GM13977 (cell line): ENCODE measurements at regions not wholly inside any gene's neighbourhood (a gene's known extent, or its start where the extent isn't known, plus 50 kb on each side); places are given as distances from the start of the nearest gene placed in this dataset.

Source experiments
- DNase-seq: peaks from one replicate; pipeline ENCODE4 v3.0.0; 2012; ENCODE audit warnings: low spot score
- CTCF ChIP-seq: IDR thresholded peaks from 2 replicates; pipeline ENCODE4 v1.5.1; 2012; ENCODE audit warnings: mild to moderate bottlenecking, control low read depth; ENCODE audit not compliant: insufficient read depth; ENCODE audit errors: extremely low read depth, missing control alignments
- in situ Hi-C: fragments of 300-500 bp; cut with MboI; formaldehyde crosslinking; loops from one replicate; pipeline ENCODE4 v1.12.0; 2022; ENCODE audit warnings: low sequenced_read_pairs, low pct_unique_long_range_greater_than_20kb, mixed read lengths, inconsistent platforms; ENCODE audit not compliant: unreplicated experiment

- in situ Hi-C loops = no loop called here
- no peak for TF ChIP-seq CTCF
- DNase-seq = no peak
Measured at GRCh38 chr19:5229778-5230335, 110.8 kb downstream of the PTPRS start.

DNA sequence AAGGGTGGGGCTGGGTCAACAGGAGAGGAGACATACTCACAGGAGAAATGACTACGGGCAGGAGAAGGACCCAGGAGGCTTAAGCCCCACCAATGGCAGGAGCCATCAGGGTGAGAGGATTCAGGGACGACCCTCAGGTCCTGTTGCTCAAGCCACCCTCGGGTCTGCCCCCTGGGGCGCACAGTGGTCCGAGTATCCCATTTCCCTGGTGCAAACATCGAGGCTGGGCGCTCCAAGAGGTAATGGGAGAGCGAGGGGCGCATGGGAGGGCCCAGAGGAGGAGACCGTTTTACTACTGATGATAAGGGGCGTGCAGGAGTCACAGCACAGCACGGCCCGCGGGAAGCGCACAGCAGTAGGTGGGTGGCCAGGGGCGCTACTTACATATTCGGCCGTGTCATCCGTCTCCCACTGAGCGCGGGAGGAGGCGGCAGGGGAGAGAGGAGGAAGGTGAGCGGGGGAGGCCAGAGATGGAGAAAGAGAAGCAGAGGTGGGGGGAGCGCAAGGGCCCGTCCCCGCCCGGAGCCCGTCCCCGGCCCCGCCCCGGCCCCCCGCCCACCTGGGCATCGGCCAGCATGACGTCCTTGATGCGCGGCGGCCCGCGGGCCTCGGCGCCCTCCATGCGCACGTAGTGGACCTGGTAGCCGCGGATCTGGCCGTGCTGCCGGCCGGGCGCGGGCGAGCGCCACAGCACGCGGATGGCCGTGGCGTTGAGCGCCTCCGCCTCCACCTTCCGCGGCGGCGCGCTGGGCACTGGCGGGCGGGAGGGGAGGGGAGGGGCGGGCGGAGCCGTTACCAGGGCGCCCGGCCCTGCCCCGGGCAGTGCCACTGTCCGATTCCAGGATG lies 111.5 kb downstream of the PTPRS start:
- no peak for TF ChIP-seq CTCF
- in situ Hi-C loops = no loop called here
- no peak for DNase-seq

GRCh38 chr19:5228490-5228889 lies 112.1 kb downstream of the PTPRS start:
- DNase-seq = no peak
- TF ChIP-seq CTCF = no peak
- in situ Hi-C loops = no loop called here

GRCh38 chr19:5225486-5226345 lies 114.9 kb downstream of the PTPRS start:
- in situ Hi-C loops = no loop called here
- TF ChIP-seq CTCF = peak; percentile 56
- DNase-seq = no peak

GRCh38 chr19:5224480-5224879 lies 116.1 kb downstream of the PTPRS start:
- in situ Hi-C loops = no loop called here
- no peak for TF ChIP-seq CTCF
- no peak for DNase-seq

- in situ Hi-C loops = no loop called here
- TF ChIP-seq CTCF = no peak
- DNase-seq = no peak
Measured at GRCh38 chr19:5222821-5223321, 117.7 kb downstream of the PTPRS start.
